Gastroesophageal sphincter (tissue), 3 donors: ENCODE measurements at regions not wholly inside any gene's neighbourhood (a gene's known extent, or its start where the extent isn't known, plus 50 kb on each side); places are given as distances from the start of the nearest gene placed in this dataset.

Experiments
- EP300 ChIP-seq: sonication (generic); formaldehyde crosslinking; IDR thresholded peaks from one replicate; pipeline ENCODE4 v1.6.1; 2017; ENCODE audit warnings: antibody characterized with exemption, mild to moderate bottlenecking
- POLR2A ChIP-seq, 2 donors: fragments of 450-650 bp; IDR thresholded peaks; one replicate each; pipeline ENCODE4 v1.6.1; 2017; ENCODE audit warnings: antibody characterized with exemption in 2 of 2, mild to moderate bottlenecking in 2 of 2, moderate library complexity in 1 of 2
- POLR2AphosphoS5 ChIP-seq: sonication (generic); formaldehyde crosslinking; IDR thresholded peaks from one replicate; pipeline ENCODE4 v1.6.1; 2017; ENCODE audit warnings: antibody characterized with exemption
- TF ChIP-seq, protein P1 (sequence below), 4 experiments: fragments of 200-600 bp in 2 of 4; fragments of 450-650 bp in 2 of 4; sonication (generic) in 1 of 4; IDR thresholded peaks; one replicate each; pipeline ENCODE4 v1.5.1; 2017 to 2019; ENCODE audit warnings: antibody characterized with exemption in 4 of 4, mild to moderate bottlenecking in 2 of 4, moderate library complexity in 2 of 4

DNA sequence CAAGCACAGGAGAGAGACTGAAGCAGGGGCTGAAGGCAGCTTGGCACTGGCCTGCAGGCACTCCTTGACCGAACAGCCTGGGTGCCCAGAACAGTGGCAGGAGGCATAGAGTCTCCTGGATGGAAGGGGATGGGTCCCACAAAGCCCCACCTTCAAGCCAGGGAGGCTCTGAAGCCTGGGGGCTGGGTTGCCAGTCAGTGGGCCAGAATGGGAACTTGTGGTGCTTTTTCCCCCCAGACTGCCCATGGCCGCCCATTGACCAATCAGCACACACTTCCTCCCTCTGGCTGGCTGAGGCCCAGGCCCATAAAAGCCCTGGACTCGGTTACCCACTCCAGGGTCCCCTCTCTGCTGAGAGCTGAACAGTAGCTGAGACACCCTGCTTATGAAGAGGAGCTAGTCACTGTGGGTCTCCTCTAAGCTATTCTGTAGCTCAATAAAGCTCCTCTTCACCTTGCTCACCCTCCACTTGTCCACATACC is 109.6 kb downstream of the ELAPOR2 start:
- TF ChIP-seq, protein P1, sequence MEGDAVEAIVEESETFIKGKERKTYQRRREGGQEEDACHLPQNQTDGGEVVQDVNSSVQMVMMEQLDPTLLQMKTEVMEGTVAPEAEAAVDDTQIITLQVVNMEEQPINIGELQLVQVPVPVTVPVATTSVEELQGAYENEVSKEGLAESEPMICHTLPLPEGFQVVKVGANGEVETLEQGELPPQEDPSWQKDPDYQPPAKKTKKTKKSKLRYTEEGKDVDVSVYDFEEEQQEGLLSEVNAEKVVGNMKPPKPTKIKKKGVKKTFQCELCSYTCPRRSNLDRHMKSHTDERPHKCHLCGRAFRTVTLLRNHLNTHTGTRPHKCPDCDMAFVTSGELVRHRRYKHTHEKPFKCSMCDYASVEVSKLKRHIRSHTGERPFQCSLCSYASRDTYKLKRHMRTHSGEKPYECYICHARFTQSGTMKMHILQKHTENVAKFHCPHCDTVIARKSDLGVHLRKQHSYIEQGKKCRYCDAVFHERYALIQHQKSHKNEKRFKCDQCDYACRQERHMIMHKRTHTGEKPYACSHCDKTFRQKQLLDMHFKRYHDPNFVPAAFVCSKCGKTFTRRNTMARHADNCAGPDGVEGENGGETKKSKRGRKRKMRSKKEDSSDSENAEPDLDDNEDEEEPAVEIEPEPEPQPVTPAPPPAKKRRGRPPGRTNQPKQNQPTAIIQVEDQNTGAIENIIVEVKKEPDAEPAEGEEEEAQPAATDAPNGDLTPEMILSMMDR (IDR thresholded peaks at IDR 0.05), result no peak
- TF ChIP-seq POLR2AphosphoS5 (no peak), POLR2A (IDR thresholded peaks at IDR 0.05) (no peak), EP300 (no peak)
